NCI-H2196 treated with DMSO at 0.1 percent for 48 hours (cell line): ENCODE measurements at regions not wholly inside any gene's neighbourhood (a gene's known extent, or its start where the extent isn't known, plus 50 kb on each side); places are given as distances from the start of the nearest gene placed in this dataset.

Experiments
- DNase-seq: peaks from one replicate; lab custom pipeline; 2025; ENCODE audit not compliant: unreplicated experiment; lab: John Stamatoyannopoulos, UW

GRCh38 chr4:176843710-176844109 lies 51.0 kb upstream of the VEGFC start:
- DNase-seq, result no peak

GRCh38 chr4:176844448-176844847 lies 51.7 kb upstream of the VEGFC start:
- no peak for DNase-seq

GRCh38 chr4:176845636-176846035 lies 52.9 kb upstream of the VEGFC start:
- DNase-seq, result no peak

- DNase-seq, result no peak
Measured at GRCh38 chr4:176849076-176849475, 56.4 kb upstream of the VEGFC start.

GRCh38 chr4:176850436-176850835 lies 57.7 kb upstream of the VEGFC start:
- DNase-seq, result no peak

- DNase-seq, result no peak
Measured at GRCh38 chr4:176856421-176856820, 63.7 kb upstream of the VEGFC start.

GRCh38 chr4:176858839-176859238 lies 66.1 kb upstream of the VEGFC start:
- no peak for DNase-seq

GRCh38 chr4:176864238-176864637 lies 71.5 kb upstream of the VEGFC start:
- no peak for DNase-seq

GRCh38 chr4:176868676-176869075 lies 76.0 kb upstream of the VEGFC start:
- no peak for DNase-seq

- DNase-seq, result no peak
Measured at GRCh38 chr4:176872461-176872860, 79.7 kb upstream of the VEGFC start.

- no peak for DNase-seq
Measured at GRCh38 chr4:176874721-176875445, 82.2 kb upstream of the VEGFC start.

- DNase-seq, result no peak
Measured at GRCh38 chr4:176875446-176875930, 82.8 kb upstream of the VEGFC start.

GRCh38 chr4:176879380-176880116 lies 86.8 kb upstream of the VEGFC start:
- no peak for DNase-seq

GRCh38 chr4:176882206-176882605 lies 89.5 kb upstream of the VEGFC start:
- no peak for DNase-seq

GRCh38 chr4:176883108-176883550 lies 90.4 kb upstream of the VEGFC start:
- DNase-seq, result no peak

GRCh38 chr4:176883681-176884418 lies 91.1 kb upstream of the VEGFC start:
- no peak for DNase-seq

- DNase-seq, result no peak
Measured at GRCh38 chr4:176885224-176885623, 92.5 kb upstream of the VEGFC start.

GRCh38 chr4:176886135-176886534 lies 93.4 kb upstream of the VEGFC start:
- DNase-seq, result no peak

- DNase-seq, result no peak
Measured at GRCh38 chr4:176889776-176890175, 97.1 kb upstream of the VEGFC start.

GRCh38 chr4:176894498-176894897 lies 101.8 kb upstream of the VEGFC start:
- DNase-seq, result no peak

GRCh38 chr4:176896211-176896610 lies 103.5 kb upstream of the VEGFC start:
- no peak for DNase-seq

GRCh38 chr4:176897226-176897625 lies 104.5 kb upstream of the VEGFC start:
- DNase-seq, result no peak
